Lower leg skin (tissue), 4 donors: ENCODE measurements at regions not wholly inside any gene's neighbourhood (a gene's known extent, or its start where the extent isn't known, plus 50 kb on each side); places are given as distances from the start of the nearest gene placed in this dataset.

Experiments used
- DNase-seq, 2 donors: peaks; one replicate each; pipeline ENCODE4 v3.0.0-alpha.2; 2019; ENCODE audit warnings: low spot score in 2 of 2
- H3K4me3 ChIP-seq: fragments of 200-600 bp; sonication (generic); 2 replicates; pipeline ENCODE4 v1.5.1; 2017; ENCODE audit warnings: mild to moderate bottlenecking, low read depth; ENCODE audit not compliant: poor library complexity, severe bottlenecking
- POLR2A ChIP-seq, 2 donors: fragments of 450-650 bp; IDR thresholded peaks; one replicate each; pipeline ENCODE4 v1.6.1; 2016 to 2017; ENCODE audit warnings: antibody characterized with exemption in 2 of 2, mild to moderate bottlenecking in 1 of 2, moderate library complexity in 1 of 2
- WGBS, 2 donors: methylation state at CpG; one replicate each; pipeline ENCODE4 v1.1.5; 2018; 5-methylcytosine and 5-hydroxymethylcytosine counted together
- intact Hi-C: fragments of 100-400 bp; cut with DNase I; formaldehyde crosslinking; loops from one replicate; pipeline ENCODE4 v1.15.0; 2023; ENCODE audit warnings: low total_unique reads
- TF ChIP-seq, protein P1 (sequence below), 3 donors: fragments of 450-650 bp; IDR thresholded peaks; one replicate each; pipeline ENCODE4 v1.5.1; 2016; ENCODE audit warnings: antibody characterized with exemption in 3 of 3, mild to moderate bottlenecking in 3 of 3, moderate library complexity in 2 of 3

DNA sequence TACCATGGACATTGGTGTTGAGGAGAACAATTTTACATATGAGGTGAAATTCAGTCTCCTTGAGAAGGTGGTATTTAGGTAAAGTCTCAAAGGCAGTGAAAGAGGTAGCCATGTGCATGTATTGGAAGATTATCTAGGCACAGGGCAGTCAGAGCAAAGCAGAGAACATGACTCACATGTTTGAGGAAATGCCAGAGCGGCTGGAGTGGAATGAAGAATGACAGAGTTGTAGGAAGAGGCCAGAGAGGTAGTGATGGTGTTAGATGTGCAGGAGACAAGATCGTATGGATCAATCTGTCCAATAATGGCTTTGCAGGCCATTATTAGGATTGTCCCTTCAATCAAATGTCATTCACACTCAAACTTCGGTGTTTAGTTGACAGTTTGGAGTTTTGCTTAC is 449.4 kb upstream of the PTCHD4 start:
- no peak overlapping the region for H3K4me3 ChIP-seq
- 73 to 80% methylated on average over 3 of the region's 3 CpGs for WGBS, 2 donors
- TF ChIP-seq, protein P1, sequence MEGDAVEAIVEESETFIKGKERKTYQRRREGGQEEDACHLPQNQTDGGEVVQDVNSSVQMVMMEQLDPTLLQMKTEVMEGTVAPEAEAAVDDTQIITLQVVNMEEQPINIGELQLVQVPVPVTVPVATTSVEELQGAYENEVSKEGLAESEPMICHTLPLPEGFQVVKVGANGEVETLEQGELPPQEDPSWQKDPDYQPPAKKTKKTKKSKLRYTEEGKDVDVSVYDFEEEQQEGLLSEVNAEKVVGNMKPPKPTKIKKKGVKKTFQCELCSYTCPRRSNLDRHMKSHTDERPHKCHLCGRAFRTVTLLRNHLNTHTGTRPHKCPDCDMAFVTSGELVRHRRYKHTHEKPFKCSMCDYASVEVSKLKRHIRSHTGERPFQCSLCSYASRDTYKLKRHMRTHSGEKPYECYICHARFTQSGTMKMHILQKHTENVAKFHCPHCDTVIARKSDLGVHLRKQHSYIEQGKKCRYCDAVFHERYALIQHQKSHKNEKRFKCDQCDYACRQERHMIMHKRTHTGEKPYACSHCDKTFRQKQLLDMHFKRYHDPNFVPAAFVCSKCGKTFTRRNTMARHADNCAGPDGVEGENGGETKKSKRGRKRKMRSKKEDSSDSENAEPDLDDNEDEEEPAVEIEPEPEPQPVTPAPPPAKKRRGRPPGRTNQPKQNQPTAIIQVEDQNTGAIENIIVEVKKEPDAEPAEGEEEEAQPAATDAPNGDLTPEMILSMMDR (IDR thresholded peaks at IDR 0.05) = no peak
- no peak for TF ChIP-seq POLR2A (IDR thresholded peaks at IDR 0.05)
- DNase-seq = no peak
- intact Hi-C loops = no loop called here

DNA sequence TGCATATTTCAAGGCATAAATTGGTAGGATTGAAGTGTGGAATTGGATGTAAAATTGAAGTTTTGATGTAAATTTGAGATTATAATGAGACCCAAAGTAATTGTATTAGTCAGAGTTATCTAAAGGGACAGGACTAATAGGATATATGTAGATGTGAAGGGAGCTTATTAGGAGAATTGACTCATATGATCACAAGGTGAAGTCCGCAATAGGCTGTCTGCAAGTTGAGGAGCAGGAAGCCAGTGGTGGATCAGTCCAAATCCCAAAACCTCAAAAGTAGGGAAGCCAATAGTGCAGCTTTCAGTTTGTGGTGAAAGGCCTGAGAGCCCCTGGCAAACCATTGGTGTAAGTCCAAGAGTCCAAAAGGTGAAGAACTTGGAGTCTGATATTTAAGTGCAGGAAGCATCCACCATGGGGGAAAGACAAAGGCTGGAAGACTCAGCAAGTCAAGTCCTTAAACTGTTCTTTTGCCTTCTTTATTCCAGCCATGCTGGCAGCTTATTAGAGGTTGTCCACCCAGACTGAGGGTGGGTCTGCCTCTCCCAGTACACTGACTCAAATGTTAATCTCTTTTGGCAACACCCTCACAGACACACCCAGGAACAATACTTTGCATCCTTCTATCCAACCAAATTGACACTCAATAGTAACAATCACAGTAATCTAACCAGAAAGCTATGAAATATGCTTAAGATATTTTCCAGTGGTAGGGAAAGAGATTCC is 442.6 kb upstream of the PTCHD4 start:
- TF ChIP-seq, protein P1 (IDR thresholded peaks at IDR 0.05) = no peak
- TF ChIP-seq POLR2A (IDR thresholded peaks at IDR 0.05) = no peak
- WGBS, 2 donors = 88 to 97% methylated on average over 1 of the region's 1 CpG
- no peak for DNase-seq
- intact Hi-C loops = no loop called here
- no peak overlapping the region for H3K4me3 ChIP-seq

DNA sequence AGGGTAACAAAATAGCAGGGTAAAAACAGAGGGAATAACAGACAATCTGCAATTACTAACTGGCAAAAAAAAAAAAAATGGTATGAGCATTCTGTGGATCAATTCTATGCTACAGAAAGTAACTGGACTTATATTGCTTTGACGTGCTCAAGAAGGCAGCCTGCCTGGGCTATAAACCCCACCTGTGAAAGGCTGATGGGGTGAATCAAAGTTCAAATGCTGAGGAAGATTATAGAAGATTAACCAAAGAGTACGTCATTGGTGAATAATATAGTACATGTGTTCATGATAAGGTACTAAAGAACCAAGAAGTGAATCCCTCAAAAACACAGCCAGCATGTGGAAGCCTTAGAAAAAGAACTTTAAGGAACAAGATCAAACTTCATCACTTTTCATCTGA is 441.9 kb upstream of the PTCHD4 start:
- DNase-seq = no peak
- intact Hi-C loops = no loop called here
- WGBS, 2 donors = 62 to 73% methylated on average over 2 of the region's 2 CpGs
- H3K4me3 ChIP-seq = no peak overlapping the region
- TF ChIP-seq, protein P1 (IDR thresholded peaks at IDR 0.05) = no peak
- no peak for TF ChIP-seq POLR2A (IDR thresholded peaks at IDR 0.05)

DNA sequence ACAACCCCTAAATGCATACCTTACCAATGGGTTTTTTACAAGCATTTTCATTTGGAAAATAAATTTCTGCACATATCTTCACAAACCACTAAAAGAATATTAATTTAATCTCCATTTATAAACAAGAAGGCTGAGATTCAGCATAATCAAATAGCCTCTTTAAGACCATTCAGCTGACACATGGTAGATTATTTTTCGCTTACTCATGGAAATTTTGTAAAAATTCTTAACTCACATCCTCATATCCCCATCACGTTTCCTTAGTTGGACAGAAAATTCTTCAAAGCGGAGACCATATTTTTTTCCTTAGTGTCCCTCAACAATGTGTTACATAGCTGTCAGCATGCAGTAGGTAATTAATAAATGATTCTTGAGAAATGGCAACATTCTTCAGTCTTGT is 439.6 kb upstream of the PTCHD4 start:
- no peak for TF ChIP-seq POLR2A (IDR thresholded peaks at IDR 0.05)
- TF ChIP-seq, protein P1 (IDR thresholded peaks at IDR 0.05) = no peak
- WGBS, 2 donors = 77 to 78% methylated on average over 3 of the region's 3 CpGs
- H3K4me3 ChIP-seq = no peak overlapping the region
- DNase-seq = no peak
- intact Hi-C loops = no loop called here

DNA sequence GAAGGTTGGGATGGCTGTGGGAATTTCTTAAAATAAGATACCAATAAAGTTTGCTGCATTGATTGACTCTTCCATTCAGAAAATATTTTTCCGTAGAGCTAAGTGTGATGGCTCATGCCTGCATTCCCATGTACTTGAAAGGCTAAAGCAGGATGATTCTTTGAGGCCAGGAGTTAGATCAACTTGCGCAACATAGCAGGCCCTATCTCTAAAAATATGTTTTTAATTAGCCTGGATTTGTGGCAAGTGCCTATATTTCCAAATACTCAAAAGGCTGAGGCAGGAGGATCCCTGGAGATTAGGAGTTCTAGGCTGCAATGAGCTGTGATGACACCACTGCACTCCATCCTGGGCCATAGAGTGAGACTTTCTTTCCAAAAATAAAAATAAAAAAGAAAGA is 431.2 kb upstream of the PTCHD4 start:
- intact Hi-C loops = no loop called here
- 84 to 97% methylated on average over 2 of the region's 2 CpGs for WGBS, 2 donors
- H3K4me3 ChIP-seq = no peak overlapping the region
- DNase-seq = no peak
- TF ChIP-seq POLR2A (IDR thresholded peaks at IDR 0.05) = no peak
- TF ChIP-seq, protein P1 (IDR thresholded peaks at IDR 0.05) = no peak

DNA sequence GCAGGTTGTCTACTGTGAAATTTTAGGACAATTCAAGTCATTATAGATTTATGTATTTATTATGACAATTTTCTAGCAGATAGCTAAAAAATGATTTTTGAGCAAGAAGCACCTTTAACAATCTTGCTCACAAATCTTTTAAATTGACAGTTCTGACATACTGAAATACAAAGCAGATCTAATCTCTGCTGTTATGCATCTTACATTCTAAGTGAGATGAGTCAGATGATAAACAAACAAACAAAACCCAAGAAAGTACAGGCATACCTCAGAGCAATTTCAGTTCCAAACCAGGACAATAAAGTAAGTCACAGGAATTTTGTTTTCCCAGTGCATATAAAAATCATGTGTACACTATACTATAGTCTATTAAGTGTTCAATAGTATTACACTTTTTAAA is 430.7 kb upstream of the PTCHD4 start:
- no peak overlapping the region for H3K4me3 ChIP-seq
- no peak for DNase-seq
- no peak for TF ChIP-seq POLR2A (IDR thresholded peaks at IDR 0.05)
- TF ChIP-seq, protein P1 (IDR thresholded peaks at IDR 0.05) = no peak
- intact Hi-C loops = no loop called here
